PC-9 (cell line): ENCODE measurements at regions not wholly inside any gene's neighbourhood (a gene's known extent, or its start where the extent isn't known, plus 50 kb on each side); places are given as distances from the start of the nearest gene placed in this dataset.

Experiments
- BruUV-seq: library from RNA; stranded (reverse); fragments of 400-500 nt; replicated peaks from 2 replicates; lab custom pipeline; 2021; lab: Mats Ljungman, UMichigan
- CTCF ChIA-PET: fragments of 300-600 bp; sonication (Branson Sonifier 250); formaldehyde crosslinking; loops from one replicate; lab custom pipeline; 2022; ENCODE audit warnings: antibody characterized with exemption; lab: Charles Lee
- POLR2A ChIA-PET: fragments of 300-600 bp; sonication (Branson Sonifier 250); formaldehyde crosslinking; loops from one replicate; lab custom pipeline; 2022; ENCODE audit warnings: antibody characterized with exemption; ENCODE audit not compliant: unreplicated experiment; lab: Charles Lee
- DNase-seq, 2 experiments: peaks; one replicate each; pipeline versions ENCODE4 v3.0.0 to v3.0.0-alpha.2; 2015 to 2022; ENCODE audit warnings: mixed read lengths in 1 of 2
- H2AFZ ChIP-seq: fragments of 200-600 bp; sonication (generic); 2 replicates; pipeline ENCODE4 v1.8.1; 2017; ENCODE audit warnings: antibody characterized with exemption
- H3F3A ChIP-seq: fragments of 200-600 bp; sonication (generic); 2 replicates; pipeline ENCODE4 v1.8.1; 2017; ENCODE audit warnings: antibody characterized with exemption, mild to moderate bottlenecking, low read depth; ENCODE audit not compliant: insufficient read depth
- H3K27ac ChIP-seq: fragments of 200-600 bp; sonication (generic); 2 replicates; pipeline ENCODE4 v1.6.1; 2016; ENCODE audit warnings: mixed run types
- H3K27me3 ChIP-seq: fragments of 200-600 bp; sonication (generic); 2 replicates; pipeline ENCODE4 v1.6.1; 2016; ENCODE audit warnings: low read depth, mixed run types; ENCODE audit not compliant: insufficient read depth
- H3K36me3 ChIP-seq: fragments of 200-600 bp; sonication (generic); 2 replicates; pipeline ENCODE4 v1.6.1; 2016; ENCODE audit warnings: low read depth, mixed run types
- H3K4me1 ChIP-seq: fragments of 200-600 bp; sonication (generic); replicated peaks from 2 replicates; pipeline ENCODE4 v1.6.1; 2016; ENCODE audit warnings: mixed run types; ENCODE audit not compliant: insufficient read depth
- H3K4me2 ChIP-seq: fragments of 200-600 bp; sonication (generic); 2 replicates; pipeline ENCODE4 v1.6.1; 2017; ENCODE audit warnings: mixed run types
- H3K4me3 ChIP-seq: fragments of 200-600 bp; sonication (generic); 2 replicates; pipeline ENCODE4 v1.6.1; 2016; ENCODE audit warnings: mixed run types
- H3K79me2 ChIP-seq: fragments of 200-600 bp; sonication (generic); 2 replicates; pipeline ENCODE4 v1.6.1; 2017; ENCODE audit warnings: low read depth, mixed run types
- H3K9me2 ChIP-seq: fragments of 200-600 bp; sonication (generic); 2 replicates; pipeline ENCODE4 v1.8.1; 2017; ENCODE audit warnings: mild to moderate bottlenecking; ENCODE audit not compliant: insufficient read depth
- H3K9me3 ChIP-seq: fragments of 200-600 bp; sonication (generic); 2 replicates; pipeline ENCODE4 v1.8.1; 2016; ENCODE audit warnings: low read depth; ENCODE audit not compliant: insufficient read depth
- H4K20me1 ChIP-seq: fragments of 200-600 bp; sonication (generic); 2 replicates; pipeline ENCODE4 v1.8.1; 2017; ENCODE audit not compliant: insufficient read depth
- EZH2 ChIP-seq: fragments of 200-600 bp; sonication (generic); IDR thresholded peaks from 2 replicates; pipeline ENCODE4 v1.8.0; 2017; ENCODE audit warnings: antibody characterized with exemption, low read depth
- intact Hi-C: fragments of 100-400 bp; cut with micrococcal nuclease; formaldehyde crosslinking; loops from one replicate; pipeline ENCODE4 v1.10.0; 2022; ENCODE audit not compliant: unreplicated experiment
- TF ChIP-seq, protein P1 (sequence below): fragments of 200-600 bp; sonication (generic); conservative IDR thresholded peaks from 2 replicates; pipeline ENCODE4 v1.6.1; 2017; ENCODE audit warnings: mixed run types, antibody characterized with exemption, mild to moderate bottlenecking, moderate library complexity

DNA sequence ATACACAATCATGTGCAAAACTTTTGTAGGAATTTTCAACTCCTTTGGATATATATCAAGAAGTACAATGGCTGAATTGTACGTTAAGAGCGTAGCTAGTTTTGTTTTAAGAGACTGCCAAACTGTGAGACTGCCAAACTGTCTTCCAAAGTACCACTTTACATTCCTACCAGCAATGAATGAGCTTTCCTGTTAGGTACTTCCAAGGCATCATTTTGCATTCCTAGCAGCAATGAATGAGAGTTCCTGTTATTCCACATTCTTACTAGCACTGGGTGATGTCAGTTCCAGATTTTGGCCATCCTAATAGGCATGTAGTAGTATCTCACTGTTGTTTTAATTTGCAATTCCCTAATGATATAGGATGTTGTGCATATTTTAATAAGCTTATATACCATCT is 219.3 kb downstream of the KCNN2 start:
- CTCF ChIA-PET = no interaction called here
- POLR2A ChIA-PET = no interaction called here

DNA sequence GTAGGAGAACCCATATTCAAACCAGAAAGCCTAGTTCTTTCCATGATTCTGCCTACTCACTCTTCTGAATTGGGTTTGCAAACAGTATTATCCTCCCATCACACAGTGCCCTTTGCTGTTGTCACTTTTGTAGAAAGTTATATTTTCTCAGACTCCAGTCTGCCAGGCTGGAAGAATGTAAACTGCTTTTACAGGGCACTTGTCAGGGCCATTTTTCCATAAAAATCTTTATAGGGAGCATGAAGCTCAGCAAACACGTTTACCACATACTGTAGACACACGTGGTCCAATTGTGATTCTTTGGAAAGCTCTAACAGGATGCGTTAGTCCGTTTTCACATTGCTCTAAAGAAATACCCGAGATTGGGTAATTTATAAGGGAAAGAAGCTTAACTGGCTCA is 204.0 kb downstream of the KCNN2 start:
- Histone ChIP-seq H3F3A (no peaks in the 10 kb centered on the region), H3K4me1 (no peaks in the 10 kb centered on the region), H3K4me3 (no peak overlapping the region), H3K27me3 (no peaks in the 10 kb centered on the region), H3K9me3 (no peaks in the 10 kb centered on the region), H2AFZ (no peak overlapping the region), H3K79me2 (no peaks in the 10 kb centered on the region), H3K4me2 (no peak overlapping the region), H3K27ac (no peak overlapping the region), H3K9me2 (no peaks in the 10 kb centered on the region), H3K36me3 (no peaks in the 10 kb centered on the region), H4K20me1 (no peaks in the 10 kb centered on the region)
- CTCF ChIA-PET = no interaction called here
- no TSS peak for BruUV-seq
- POLR2A ChIA-PET = no interaction called here
- TF ChIP-seq, protein P1, sequence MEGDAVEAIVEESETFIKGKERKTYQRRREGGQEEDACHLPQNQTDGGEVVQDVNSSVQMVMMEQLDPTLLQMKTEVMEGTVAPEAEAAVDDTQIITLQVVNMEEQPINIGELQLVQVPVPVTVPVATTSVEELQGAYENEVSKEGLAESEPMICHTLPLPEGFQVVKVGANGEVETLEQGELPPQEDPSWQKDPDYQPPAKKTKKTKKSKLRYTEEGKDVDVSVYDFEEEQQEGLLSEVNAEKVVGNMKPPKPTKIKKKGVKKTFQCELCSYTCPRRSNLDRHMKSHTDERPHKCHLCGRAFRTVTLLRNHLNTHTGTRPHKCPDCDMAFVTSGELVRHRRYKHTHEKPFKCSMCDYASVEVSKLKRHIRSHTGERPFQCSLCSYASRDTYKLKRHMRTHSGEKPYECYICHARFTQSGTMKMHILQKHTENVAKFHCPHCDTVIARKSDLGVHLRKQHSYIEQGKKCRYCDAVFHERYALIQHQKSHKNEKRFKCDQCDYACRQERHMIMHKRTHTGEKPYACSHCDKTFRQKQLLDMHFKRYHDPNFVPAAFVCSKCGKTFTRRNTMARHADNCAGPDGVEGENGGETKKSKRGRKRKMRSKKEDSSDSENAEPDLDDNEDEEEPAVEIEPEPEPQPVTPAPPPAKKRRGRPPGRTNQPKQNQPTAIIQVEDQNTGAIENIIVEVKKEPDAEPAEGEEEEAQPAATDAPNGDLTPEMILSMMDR = no peak
- no peak for TF ChIP-seq EZH2
- intact Hi-C loops = no loop called here
- no peak for DNase-seq

More for the DNA sequence above, 219.3 kb downstream of the KCNN2 start:
- Histone ChIP-seq H3K4me2 (no peak overlapping the region), H3K27ac (no peak overlapping the region), H2AFZ (no peak overlapping the region), H3K27me3 (no peaks in the 10 kb centered on the region), H3K4me1 (no peaks in the 10 kb centered on the region), H4K20me1 (no peaks in the 10 kb centered on the region; the same call in 1 of the 2 replicates), H3K36me3 (no peaks in the 10 kb centered on the region), H3K79me2 (no peaks in the 10 kb centered on the region), H3F3A (no peaks in the 10 kb centered on the region), H3K9me3 (no peaks in the 10 kb centered on the region), H3K9me2 (no peaks in the 10 kb centered on the region), H3K4me3 (no peak overlapping the region)
- no TSS peak for BruUV-seq
- TF ChIP-seq, protein P1 = no peak
- DNase-seq = no peak
- intact Hi-C loops = no loop called here

DNA sequence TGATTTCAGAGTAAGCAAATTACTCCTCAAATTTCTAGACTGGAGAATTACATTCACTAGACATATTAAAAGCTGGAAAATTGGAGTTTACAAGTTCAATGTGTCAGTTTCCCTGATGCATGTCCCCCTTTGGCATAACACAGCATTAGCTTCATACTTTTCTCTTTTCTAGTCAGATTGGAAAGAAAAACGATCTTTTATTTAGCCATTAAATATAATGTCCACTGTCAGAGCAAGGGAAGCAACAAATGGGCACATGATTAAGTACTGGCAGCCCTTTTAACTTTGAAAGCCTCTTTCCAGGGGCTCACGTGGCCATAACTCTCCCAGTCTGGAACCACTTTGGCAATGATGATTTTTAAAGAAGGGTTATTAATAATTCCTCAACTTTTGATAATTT is 203.3 kb downstream of the KCNN2 start:
- Histone ChIP-seq H3K4me2 (no peak overlapping the region), H3K9me3 (no peaks in the 10 kb centered on the region), H3F3A (no peaks in the 10 kb centered on the region), H3K4me3 (no peak overlapping the region), H3K79me2 (no peaks in the 10 kb centered on the region), H3K27ac (no peak overlapping the region), H3K4me1 (no peaks in the 10 kb centered on the region), H4K20me1 (no peaks in the 10 kb centered on the region), H3K27me3 (no peaks in the 10 kb centered on the region), H2AFZ (no peak overlapping the region), H3K9me2 (no peaks in the 10 kb centered on the region), H3K36me3 (no peaks in the 10 kb centered on the region)
- intact Hi-C loops = no loop called here
- no peak for DNase-seq
- BruUV-seq = no TSS peak
- no peak for TF ChIP-seq EZH2
- TF ChIP-seq, protein P1 = no peak
- POLR2A ChIA-PET = no interaction called here
- CTCF ChIA-PET = no interaction called here
